KMS-11 (cell line): ENCODE measurements at regions not wholly inside any gene's neighbourhood (a gene's known extent, or its start where the extent isn't known, plus 50 kb on each side); places are given as distances from the start of the nearest gene placed in this dataset.

Experiments
- H2AFZ ChIP-seq: fragments of 200-600 bp; sonication (generic); 2 replicates; pipeline ENCODE4 v1.6.1; 2016; ENCODE audit warnings: antibody characterized with exemption, mixed run types, low read depth
- H3K27ac ChIP-seq: fragments of 200-600 bp; sonication (generic); 2 replicates; pipeline ENCODE4 v1.6.1; 2016; ENCODE audit warnings: mild to moderate bottlenecking, mixed run types
- H3K27me3 ChIP-seq: fragments of 200-600 bp; sonication (generic); 2 replicates; pipeline ENCODE4 v1.6.1; 2017; ENCODE audit warnings: mild to moderate bottlenecking, low read depth, mixed run types, moderate library complexity; ENCODE audit not compliant: insufficient read depth
- H3K36me3 ChIP-seq: fragments of 200-600 bp; sonication (generic); 2 replicates; pipeline ENCODE4 v1.6.1; 2017; ENCODE audit warnings: mild to moderate bottlenecking, mixed run types; ENCODE audit not compliant: insufficient read depth
- H3K4me1 ChIP-seq: fragments of 200-600 bp; sonication (generic); 2 replicates; pipeline ENCODE4 v1.6.1; 2016; ENCODE audit warnings: mild to moderate bottlenecking, low read depth, mixed run types; ENCODE audit not compliant: poor library complexity, severe bottlenecking
- H3K4me2 ChIP-seq: fragments of 200-600 bp; sonication (generic); 2 replicates; pipeline ENCODE4 v1.7.0; 2016; ENCODE audit warnings: mild to moderate bottlenecking, mixed run types
- H3K4me3 ChIP-seq: fragments of 200-600 bp; sonication (generic); IDR thresholded peaks from 2 replicates; pipeline ENCODE4 v1.6.1; 2017; ENCODE audit warnings: low read depth, low read length, mixed read lengths; ENCODE audit not compliant: insufficient read depth
- H3K79me2 ChIP-seq: fragments of 200-600 bp; sonication (generic); 2 replicates; pipeline ENCODE4 v1.6.1; 2016; ENCODE audit warnings: low read depth, mixed run types; ENCODE audit not compliant: insufficient read depth
- H3K9ac ChIP-seq: fragments of 200-600 bp; sonication (generic); 2 replicates; pipeline ENCODE4 v1.6.1; 2016; ENCODE audit warnings: mild to moderate bottlenecking, mixed run types
- H4K20me1 ChIP-seq: fragments of 200-600 bp; sonication (generic); 2 replicates; pipeline ENCODE4 v1.6.1; 2016; ENCODE audit warnings: mild to moderate bottlenecking, mixed run types; ENCODE audit not compliant: insufficient read depth
- CTCF ChIP-seq: fragments of 200-600 bp; sonication (generic); conservative IDR thresholded peaks from 2 replicates; pipeline ENCODE4 v1.6.1; 2017; ENCODE audit warnings: low read depth, mild to moderate bottlenecking, antibody characterized with exemption, low read length, moderate library complexity, mixed read lengths

GRCh38 chr21:27017246-27017645 lies 50.4 kb upstream of the ADAMTS5 start:
- no peaks in the 10 kb centered on the region for H3K36me3 ChIP-seq
- H3K4me2 ChIP-seq = no peak overlapping the region
- H3K27me3 ChIP-seq = no peaks in the 10 kb centered on the region
- no peaks in the 10 kb centered on the region for H3K4me1 ChIP-seq
- no peak overlapping the region for H2AFZ ChIP-seq
- TF ChIP-seq CTCF = no peak
- no peak overlapping the region for H3K9ac ChIP-seq
- no peak overlapping the region for H3K4me3 ChIP-seq
- no peaks in the 10 kb centered on the region for H3K79me2 ChIP-seq
- H3K27ac ChIP-seq = no peak overlapping the region
- H4K20me1 ChIP-seq = no peaks in the 10 kb centered on the region
